BJ (cell line): ENCODE measurements at regions not wholly inside any gene's neighbourhood (a gene's known extent, or its start where the extent isn't known, plus 50 kb on each side); places are given as distances from the start of the nearest gene placed in this dataset.
A peak's percentile ranks its signal among the peaks of the same experiment; 100 is the strongest.

ENCODE experiments used
- CTCF ChIA-PET: fragments of 350-600 bp; formaldehyde crosslinking; extraction: SDS; loops from one replicate; lab custom pipeline; 2021; ENCODE audit warnings: antibody characterized with exemption, inconsistent platforms; lab: Yijun Ruan, JAX
- POLR2A ChIA-PET: fragments of 300-600 bp; sonication (Branson Sonifier 250); formaldehyde crosslinking; extraction: SDS; loops from one replicate; lab custom pipeline; 2021; ENCODE audit warnings: antibody characterized with exemption; lab: Charles Lee
- DNase-seq: peaks from one replicate; pipeline ENCODE4 v3.0.0-alpha.2; 2011; ENCODE audit warnings: low read depth
- H3K27me3 ChIP-seq: 2 replicates; pipeline ENCODE4 v1.6.0; 2011; ENCODE audit warnings: low read length; ENCODE audit not compliant: control insufficient read depth, insufficient read depth
- H3K36me3 ChIP-seq: 2 replicates; pipeline ENCODE4 v1.5.1; 2011; ENCODE audit warnings: low read length; ENCODE audit not compliant: control insufficient read depth, insufficient read depth
- H3K4me3 ChIP-seq: 2 replicates; pipeline ENCODE4 v1.5.1; 2011; ENCODE audit warnings: low read depth, mild to moderate bottlenecking, control low read depth, low read length
- TF ChIP-seq, protein P1 (sequence below): IDR thresholded peaks from 2 replicates; pipeline ENCODE4 v1.5.1; 2011; ENCODE audit warnings: low read depth, mild to moderate bottlenecking, control low read depth, inconsistent platforms, low read length, moderate library complexity; ENCODE audit not compliant: insufficient read depth

- ChIA-PET POLR2A (no interaction called here), CTCF (interaction anchor here (1.1 kb wide), 1 partner anchor 30 kb away, joined by 3 read pairs; no protein-coding TSS in a partner anchor)
- Histone ChIP-seq H3K4me3 (no peak overlapping the region), H3K36me3 (no peaks in the 10 kb centered on the region), H3K27me3 (no peaks in the 10 kb centered on the region)
- TF ChIP-seq, protein P1, sequence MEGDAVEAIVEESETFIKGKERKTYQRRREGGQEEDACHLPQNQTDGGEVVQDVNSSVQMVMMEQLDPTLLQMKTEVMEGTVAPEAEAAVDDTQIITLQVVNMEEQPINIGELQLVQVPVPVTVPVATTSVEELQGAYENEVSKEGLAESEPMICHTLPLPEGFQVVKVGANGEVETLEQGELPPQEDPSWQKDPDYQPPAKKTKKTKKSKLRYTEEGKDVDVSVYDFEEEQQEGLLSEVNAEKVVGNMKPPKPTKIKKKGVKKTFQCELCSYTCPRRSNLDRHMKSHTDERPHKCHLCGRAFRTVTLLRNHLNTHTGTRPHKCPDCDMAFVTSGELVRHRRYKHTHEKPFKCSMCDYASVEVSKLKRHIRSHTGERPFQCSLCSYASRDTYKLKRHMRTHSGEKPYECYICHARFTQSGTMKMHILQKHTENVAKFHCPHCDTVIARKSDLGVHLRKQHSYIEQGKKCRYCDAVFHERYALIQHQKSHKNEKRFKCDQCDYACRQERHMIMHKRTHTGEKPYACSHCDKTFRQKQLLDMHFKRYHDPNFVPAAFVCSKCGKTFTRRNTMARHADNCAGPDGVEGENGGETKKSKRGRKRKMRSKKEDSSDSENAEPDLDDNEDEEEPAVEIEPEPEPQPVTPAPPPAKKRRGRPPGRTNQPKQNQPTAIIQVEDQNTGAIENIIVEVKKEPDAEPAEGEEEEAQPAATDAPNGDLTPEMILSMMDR = no peak
- no peak for DNase-seq
Observed at GRCh38 chr4:125428832-125429231, 114.1 kb downstream of the FAT4 start.

- TF ChIP-seq, protein P1 = no peak
- CTCF ChIA-PET = no interaction called here
- POLR2A ChIA-PET = no interaction called here
- Histone ChIP-seq H3K4me3 (no peak overlapping the region), H3K27me3 (no peaks in the 10 kb centered on the region), H3K36me3 (no peaks in the 10 kb centered on the region)
- DNase-seq = no peak
Observed at GRCh38 chr4:125430086-125430485, 115.3 kb downstream of the FAT4 start.

DNA sequence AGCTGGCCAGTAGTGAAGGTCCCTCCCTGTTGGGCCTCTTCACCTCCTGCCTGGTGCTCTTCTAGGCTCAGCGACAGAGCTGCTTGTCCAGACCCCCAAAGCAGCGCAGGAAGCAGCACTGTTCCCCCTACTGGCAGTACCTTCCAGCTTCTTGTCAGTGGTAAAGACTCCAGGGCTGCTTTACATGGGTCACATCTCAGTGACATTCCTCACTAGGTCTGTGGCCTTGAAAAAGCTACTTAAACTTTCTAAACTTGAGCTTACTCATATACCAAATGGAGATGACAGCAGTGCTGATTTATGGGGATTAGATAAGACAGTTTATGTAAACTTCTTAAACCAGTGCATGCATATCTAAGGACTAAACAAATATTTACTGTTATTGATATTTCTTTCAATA, 117.3 kb downstream of the FAT4 start:
- Histone ChIP-seq H3K36me3 (no peaks in the 10 kb centered on the region), H3K27me3 (no peaks in the 10 kb centered on the region), H3K4me3 (no peak overlapping the region)
- DNase-seq = no peak
- ChIA-PET CTCF (interaction anchor here (0.6 kb wide), 1 partner anchor 30 kb away, joined by 3 read pairs; no protein-coding TSS in a partner anchor), POLR2A (no interaction called here)
- TF ChIP-seq, protein P1 = no peak

- POLR2A ChIA-PET = interaction anchor here (0.6 to 0.8 kb wide), 2 partner anchors 23 to 118 kb away, joined by 3 read pairs; partner anchors contain the start of gene FAT4
- CTCF ChIA-PET = no interaction called here
Observed at GRCh38 chr4:125433453-125433852, 118.7 kb downstream of the FAT4 start.

DNA sequence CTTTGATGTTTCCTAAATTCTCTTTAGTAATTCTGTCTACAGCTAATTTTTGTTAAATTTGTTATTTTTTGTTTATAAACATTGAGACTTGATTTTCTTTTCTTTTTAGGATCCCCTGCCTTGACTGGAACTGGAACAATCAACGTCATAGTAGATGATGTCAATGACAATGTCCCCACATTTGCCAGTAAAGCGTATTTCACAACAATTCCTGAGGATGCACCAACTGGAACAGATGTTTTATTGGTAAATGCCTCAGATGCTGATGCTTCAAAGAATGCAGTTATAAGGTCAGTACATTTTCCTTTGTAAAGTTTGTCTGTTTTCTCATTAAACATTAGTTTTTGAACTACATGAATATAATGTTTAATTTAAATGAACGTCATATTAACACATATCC, 119.4 kb downstream of the FAT4 start:
- peak; percentile 13 for DNase-seq
- POLR2A ChIA-PET = interaction anchor here (0.8 kb wide), 1 partner anchor 119 kb away, joined by 3 read pairs; the partner anchor contains the start of gene FAT4
- Histone ChIP-seq H3K4me3 (no peak overlapping the region), H3K36me3 (no peaks in the 10 kb centered on the region), H3K27me3 (no peaks in the 10 kb centered on the region)
- CTCF ChIA-PET = no interaction called here
- TF ChIP-seq, protein P1 = no peak

More at GRCh38 chr4:125433453-125433852, 118.7 kb downstream of the FAT4 start:
- Histone ChIP-seq H3K27me3 (no peaks in the 10 kb centered on the region), H3K4me3 (no peak overlapping the region), H3K36me3 (no peaks in the 10 kb centered on the region)
- TF ChIP-seq, protein P1 = no peak
- peak; percentile 14 for DNase-seq
